SKM-1 (cell line): ENCODE measurements at regions not wholly inside any gene's neighbourhood (a gene's known extent, or its start where the extent isn't known, plus 50 kb on each side); places are given as distances from the start of the nearest gene placed in this dataset.
A peak's percentile ranks its signal among the peaks of the same experiment; 100 is the strongest.

Experiments
- DNase-seq: peaks from one replicate; lab custom pipeline; 2025; ENCODE audit not compliant: unreplicated experiment; lab: John Stamatoyannopoulos, UW

- DNase-seq = no peak
Observed at GRCh38 chr1:8093221-8093980, 67.3 kb upstream of the ERRFI1 start.

GRCh38 chr1:8092657-8093056 is 66.5 kb upstream of the ERRFI1 start:
- DNase-seq = no peak

GRCh38 chr1:8091691-8092090 is 65.6 kb upstream of the ERRFI1 start:
- no peak for DNase-seq

GRCh38 chr1:8090241-8090702 is 64.2 kb upstream of the ERRFI1 start:
- DNase-seq = no peak

GRCh38 chr1:8089535-8090228 is 63.6 kb upstream of the ERRFI1 start:
- DNase-seq = no peak

- DNase-seq = peak; percentile 87
Observed at GRCh38 chr1:8086055-8086454, 59.9 kb upstream of the ERRFI1 start.

- DNase-seq = no peak
Observed at GRCh38 chr1:8084913-8085312, 58.8 kb upstream of the ERRFI1 start.

GRCh38 chr1:8083739-8084484 is 57.8 kb upstream of the ERRFI1 start:
- no peak for DNase-seq

GRCh38 chr1:8082945-8083344 is 56.8 kb upstream of the ERRFI1 start:
- no peak for DNase-seq

GRCh38 chr1:8078176-8078671 is 52.1 kb upstream of the ERRFI1 start:
- DNase-seq = no peak

GRCh38 chr1:8077602-8078001 is 51.5 kb upstream of the ERRFI1 start:
- DNase-seq = no peak

- DNase-seq = no peak
Observed at GRCh38 chr1:8077120-8077573, 51.0 kb upstream of the ERRFI1 start.

- no peak for DNase-seq
Observed at GRCh38 chr1:8076176-8076575, 50.1 kb upstream of the ERRFI1 start.
